GM21526 (cell line): ENCODE measurements at regions not wholly inside any gene's neighbourhood (a gene's known extent, or its start where the extent isn't known, plus 50 kb on each side); places are given as distances from the start of the nearest gene placed in this dataset.
"Not testable (repeated sequence)": the region's sequence is repeated elsewhere in the genome, so short reads cannot be mapped to it uniquely, and the experiment has no call there.

Experiments
- ATAC-seq: cut with Tn5 transposase; IDR thresholded peaks from one replicate; pipeline ENCODE4 v1.9.1; 2021; ENCODE audit warnings: moderate library complexity; ENCODE audit not compliant: unreplicated experiment, low FRiP score

DNA sequence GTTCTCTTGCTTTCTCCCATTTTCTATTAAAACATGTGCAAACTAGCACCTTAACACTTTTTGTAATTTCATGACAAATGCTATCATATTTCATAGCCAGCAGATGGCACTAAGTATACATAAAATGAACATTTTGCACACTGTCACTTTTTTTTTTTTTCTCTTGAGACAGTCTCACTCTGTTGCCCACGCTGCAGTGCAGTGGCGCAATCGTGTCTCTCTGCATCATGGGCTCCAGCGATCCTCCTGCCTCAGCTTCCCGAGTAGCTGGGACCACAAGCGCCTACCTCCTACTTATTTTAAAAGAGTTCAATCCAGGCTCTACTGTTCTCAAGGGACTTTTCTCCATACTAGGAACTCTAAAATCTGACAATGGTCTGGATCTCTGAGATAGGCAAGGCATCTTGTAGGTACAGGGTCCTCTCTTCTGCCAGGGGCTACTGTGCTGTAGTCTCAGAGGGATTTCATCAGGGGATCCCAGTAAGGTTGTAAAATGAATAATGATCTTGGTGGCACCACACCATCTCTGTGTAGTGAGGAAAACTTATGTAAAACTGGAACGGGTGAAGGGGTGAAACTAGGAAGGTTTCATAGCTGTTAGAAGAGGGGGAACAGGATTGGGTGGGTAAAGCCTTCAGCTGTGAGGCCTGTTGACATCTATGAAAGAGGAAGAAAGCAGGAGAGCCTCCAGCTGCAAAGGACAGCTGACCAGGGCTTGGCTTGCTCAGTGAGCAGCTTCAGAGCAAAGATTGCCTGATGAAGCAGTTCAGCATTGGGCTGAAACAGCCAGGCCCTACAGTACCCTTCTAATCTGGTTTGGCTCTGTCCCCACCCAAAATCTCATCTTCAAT is 196.9 kb downstream of the AVL9 start:
- ATAC-seq: peak; percentile 81

DNA sequence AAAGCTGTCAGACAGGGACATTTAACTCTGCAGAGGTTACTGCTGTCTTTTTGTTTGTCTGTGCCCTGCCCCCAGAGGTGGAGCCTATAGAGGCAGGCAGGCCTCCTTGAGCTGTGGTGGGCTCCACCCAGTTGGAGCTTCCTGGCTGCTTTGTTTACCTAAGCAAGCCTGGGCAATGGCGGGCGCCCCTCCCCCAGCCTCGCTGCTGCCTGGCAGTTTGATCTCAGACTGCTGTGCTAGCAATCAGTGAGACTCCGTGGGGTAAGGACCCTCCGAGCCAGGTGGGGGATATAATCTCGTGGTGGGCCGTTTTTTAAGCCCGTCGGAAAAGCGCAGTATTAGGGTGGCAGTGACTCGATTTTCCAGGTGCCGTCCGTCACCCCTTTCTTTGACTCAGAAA is 192.8 kb downstream of the AVL9 start:
- ATAC-seq: not testable (repeated sequence)

DNA sequence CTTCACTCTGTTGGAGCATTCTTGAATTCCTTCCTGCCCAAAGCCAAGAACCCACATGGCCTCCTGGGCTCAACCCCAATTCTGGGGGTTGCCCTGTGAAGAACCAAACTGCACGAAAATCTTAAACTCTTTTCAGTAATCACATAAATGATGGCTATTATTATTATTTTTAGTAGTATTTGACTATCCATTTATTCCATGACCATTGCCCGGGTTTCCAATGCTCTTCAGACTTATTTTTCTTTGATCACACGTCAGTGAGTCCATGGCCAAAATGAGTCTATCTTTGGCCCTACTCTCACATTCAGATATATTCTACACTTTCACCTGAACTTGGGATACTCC is 185.9 kb downstream of the AVL9 start:
- no peak for ATAC-seq

DNA sequence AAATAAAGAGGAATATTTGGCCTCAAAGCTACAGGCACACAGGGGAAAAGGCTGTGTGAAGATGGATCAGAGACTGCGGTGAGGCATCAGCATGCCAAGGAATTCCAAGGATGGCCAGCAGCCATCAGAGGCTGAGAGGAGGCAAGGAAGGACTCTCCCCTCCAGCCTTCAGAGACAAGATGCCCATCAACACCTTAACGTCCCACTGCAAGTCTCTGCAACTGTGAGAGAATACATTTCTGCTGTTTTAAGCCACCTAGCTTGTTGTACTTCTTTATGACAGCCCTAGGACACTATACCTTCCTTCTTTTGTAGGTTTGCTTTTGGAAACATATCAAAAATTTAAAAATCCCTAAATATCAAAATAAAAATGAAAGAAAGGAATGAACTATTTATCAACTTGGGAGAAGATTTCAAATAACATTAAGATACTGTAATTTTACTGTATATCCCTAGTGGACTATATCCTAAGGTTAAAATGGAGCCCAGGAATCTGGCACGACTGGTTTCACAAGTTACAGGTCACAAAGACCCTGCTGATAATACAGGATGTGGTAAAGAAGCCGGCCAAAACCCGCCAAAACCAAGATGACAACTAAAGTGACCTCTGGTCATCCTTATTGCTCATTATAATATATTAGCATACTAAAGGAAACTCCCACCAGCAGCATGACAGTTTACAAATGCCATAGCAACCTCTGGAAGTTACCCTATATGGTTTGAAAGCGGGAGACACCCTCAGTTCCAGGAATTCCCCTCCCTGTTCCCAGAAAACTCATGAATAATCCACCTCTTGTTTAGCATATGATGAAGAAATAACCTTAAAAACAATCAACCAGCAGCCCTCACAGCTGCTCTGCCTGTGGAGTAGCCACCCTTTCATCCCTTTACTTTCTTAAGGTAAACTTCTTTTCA is 185.2 kb downstream of the AVL9 start:
- no peak for ATAC-seq

DNA sequence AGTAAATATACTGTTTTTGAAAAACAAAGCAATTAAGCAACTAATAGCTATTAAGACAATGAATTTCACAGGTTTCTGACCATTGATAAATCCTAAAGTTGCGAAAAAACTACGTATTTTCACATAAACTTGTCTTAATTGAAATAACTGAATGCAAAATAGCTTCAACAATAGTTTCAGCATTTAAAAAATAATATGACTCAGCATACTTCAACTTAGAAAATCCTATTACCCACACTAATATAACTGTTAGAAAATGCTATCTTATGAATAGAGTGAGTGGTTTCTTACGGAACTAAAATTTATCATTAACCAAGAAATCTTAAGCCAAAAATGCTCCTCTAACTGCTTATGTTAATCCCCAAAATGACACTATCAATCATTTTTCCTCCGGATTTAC is 183.9 kb downstream of the AVL9 start:
- ATAC-seq: no peak

DNA sequence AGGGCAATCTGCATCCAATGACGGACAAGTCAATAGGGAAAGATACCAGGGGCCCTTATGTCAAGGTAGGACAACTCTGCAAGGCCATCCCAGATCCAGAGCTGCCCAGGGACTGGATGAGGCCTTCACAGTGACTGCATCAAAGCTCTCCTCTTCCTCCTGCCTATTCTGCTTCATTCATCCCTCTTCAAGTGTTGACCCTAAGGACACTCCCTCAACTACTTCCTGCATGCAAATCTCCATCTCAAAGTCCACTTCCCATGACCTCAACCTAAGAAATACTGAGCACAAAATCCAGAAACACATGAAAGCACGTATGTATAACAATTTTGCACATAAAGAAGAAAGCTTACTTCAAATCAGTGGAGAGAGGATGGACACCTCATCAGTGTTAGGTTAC is 182.3 kb downstream of the AVL9 start:
- no peak for ATAC-seq

DNA sequence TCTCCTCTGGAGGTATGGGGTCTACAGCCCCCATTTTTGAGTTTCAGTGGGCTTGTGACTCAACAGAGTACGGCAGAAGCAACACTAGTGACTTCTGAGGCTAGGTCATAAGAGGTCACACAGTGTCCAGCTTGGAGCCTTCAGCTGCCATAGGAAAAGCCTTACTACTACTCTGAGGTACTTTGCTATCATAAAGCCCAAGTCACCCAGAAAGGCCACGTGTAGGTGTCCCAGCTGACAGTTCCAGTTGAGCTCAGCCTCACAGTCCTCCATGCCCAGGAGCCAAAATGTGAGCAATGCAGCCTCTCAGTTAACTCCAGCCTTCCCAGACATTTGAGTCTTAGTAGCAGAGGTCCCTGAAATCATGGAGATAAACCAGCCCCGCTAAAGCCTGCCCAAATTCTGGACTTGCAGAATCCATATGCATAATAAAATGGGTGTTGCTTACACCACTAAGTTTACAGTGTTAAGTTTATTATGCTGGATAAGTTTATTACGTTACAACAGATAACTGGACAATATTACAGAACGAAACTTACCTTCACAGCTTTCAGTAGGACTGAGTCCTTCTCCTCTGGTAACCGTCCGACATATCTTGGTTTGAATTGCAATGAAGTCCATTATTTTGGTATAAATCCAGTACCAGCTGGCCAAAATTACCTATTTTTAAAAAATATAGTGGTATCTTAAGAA is 181.1 kb downstream of the AVL9 start:
- no peak for ATAC-seq

DNA sequence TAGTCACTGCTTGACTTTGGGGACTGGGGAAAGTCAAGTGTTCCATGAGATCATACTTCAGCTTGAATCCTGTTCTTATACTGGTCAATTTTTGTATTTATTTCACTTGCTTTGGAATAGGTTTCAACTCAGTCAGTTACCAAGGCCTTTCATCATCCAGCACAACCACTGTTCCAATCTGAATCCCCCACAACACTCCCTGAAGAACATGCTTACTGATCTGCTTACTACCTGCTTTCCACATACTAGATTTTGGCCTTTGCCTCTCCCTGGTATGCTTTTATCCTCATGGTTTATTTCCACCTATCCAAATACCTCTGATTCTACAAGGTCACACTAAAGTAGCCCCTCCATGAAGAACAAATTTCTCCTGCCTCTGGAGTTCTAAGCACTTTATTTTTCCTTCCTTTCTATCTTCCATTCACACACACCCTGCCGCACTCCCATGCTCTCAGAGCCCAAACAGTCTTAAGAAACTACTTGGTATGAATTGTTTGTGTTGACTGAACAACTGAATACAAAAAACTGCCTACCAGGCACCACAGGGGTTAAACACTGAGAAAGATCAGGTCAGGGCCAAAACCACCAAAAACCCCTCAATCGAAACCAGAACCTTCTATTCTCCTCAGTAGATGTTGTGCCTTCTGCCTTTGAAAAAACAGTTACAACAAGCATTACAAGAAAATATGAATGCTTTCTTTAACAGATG is 178.1 kb downstream of the AVL9 start:
- no peak for ATAC-seq

DNA sequence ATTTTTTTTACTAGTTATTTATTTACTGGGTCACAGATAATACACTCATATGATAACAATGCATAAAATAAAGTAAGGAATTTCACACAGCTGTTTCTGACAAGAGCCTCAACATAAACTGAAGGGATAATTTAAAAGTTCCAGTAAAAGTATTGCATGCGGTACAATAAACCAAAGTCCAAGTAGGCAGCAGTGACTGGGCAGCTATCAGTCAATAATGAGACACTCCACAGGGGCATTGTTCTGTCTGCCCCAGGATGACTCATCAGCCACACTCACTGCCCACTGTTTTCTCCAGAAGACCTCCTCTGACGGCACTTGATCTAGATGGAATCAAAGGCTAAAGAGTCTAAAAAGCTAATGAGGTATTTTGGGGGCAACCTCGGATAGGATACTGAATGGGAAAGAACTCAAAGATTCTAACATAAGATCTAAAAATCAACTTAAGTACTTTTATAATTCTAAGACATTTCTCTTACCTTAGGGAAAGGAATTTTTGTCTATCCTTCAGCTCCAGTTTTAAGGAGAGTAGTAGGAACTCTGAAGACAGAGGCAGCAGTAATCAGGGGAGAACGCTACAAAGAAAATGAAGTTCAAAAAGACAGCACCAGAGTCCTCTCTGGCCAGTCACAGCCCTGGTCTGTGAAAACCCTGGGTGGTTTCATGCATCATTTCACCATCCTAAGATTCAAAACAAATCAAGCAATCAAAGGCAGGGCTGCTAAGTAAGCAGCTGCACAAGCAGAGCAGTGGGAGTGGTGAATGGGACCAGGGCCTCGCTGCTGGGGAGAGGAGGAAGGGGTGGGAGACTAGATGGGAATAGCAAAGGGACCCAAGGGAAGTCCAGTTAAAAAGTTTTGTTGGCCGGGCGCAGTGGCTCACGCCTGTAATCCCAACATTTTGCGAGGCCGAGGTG is 175.1 kb downstream of the AVL9 start:
- no peak for ATAC-seq

DNA sequence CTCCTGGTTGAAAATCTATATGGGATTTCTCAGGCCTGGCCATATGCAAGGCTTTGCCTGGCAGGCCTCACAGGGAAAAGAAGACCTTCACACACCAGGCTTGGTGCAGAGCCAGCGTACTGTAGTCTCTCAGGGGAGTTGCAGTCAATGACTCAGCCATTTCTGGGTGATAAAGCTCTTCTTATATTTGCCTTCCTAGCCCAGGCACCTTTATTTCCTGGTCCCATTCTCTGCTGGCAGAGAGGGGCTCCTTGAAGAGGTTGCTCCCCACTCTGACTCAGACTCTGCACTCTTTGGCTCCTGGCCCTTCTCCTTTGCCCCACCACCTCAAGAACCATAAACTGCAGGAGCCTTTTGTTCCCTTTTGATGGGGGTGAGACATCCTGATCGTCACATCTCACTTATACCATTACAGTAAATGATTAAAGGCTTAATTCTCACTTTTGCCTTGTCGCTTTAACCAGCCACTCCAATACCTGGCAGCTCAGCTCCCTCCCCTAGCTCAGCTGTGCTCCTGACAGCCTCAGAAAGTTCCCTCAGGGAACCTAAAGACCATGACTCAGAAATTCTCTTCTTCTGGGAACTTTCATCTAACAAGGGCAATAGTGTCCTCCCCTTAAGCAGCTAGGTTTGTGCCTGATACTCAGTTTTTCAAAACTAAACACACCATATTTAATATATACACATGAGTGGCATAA is 174.0 kb downstream of the AVL9 start:
- not testable (repeated sequence) for ATAC-seq

DNA sequence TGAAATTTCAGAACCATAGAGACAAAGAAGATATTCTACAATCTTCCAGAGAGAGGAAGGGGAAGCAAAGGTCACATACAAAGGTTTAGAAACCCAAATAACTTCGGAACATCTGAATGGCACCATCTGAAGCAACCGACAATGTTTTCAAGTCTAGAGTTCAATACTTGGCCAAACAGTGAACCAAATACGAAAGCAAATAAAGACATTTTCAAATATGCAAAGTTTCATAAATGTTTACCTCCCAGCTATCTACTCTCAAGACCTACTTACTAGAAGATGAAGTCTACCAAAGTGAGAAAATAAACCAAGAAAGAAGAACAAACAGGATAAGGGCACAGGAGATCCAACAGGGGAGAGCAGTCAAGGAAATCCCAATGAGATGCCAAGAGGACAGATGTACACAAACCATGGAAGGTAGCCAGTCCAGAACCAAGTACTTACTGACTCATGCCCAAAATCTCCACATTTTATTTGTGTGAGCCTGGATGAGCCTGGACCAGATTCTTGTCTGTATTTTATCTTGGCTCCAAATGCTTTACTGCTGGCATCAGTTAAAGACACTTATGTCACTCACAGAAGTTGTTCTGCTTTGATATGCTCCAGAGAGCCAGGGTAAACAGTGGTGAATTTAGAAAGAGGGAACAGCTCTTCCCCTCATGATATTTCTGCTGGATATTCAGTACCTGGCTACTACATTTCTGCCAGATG is 173.3 kb downstream of the AVL9 start:
- not testable (repeated sequence) for ATAC-seq

DNA sequence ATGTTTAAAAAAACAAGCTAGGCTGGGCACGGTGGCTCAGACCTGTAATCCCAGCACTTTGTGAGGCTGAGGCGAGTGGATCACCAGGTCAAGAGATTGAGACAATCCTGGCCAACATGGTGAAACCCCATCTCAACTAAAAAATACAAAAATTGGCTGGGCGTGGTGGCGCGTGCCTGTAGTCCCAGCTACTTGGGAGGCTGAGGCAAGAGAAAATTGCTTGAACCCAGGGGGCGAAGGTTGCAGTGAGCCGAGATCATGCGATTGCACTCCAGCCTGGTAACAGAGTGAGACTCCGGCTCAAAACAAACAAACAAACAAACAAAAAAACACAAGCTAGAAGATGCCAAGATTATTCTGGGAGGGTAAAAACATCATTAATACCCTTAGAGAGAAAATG is 172.3 kb downstream of the AVL9 start:
- ATAC-seq: not testable (repeated sequence)

DNA sequence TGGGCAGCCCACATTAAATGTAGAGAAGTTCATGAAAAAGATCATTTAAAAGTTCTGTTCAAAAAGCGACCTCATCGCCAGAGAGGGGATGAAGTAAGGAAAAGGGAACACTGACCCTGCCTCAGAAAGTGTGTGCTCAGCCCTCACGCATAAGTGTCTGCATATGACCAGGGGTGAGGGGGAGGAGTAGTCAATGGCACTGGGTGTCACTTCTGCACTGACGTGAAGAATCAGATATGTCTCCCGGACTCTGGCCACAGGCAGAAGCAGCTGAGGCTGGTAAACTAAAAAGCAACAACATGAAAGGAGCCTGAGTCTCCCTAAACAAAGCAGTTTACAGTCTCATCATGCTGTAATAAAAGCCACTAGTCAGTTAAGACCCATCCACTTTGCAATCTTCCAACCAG is 168.5 kb downstream of the AVL9 start:
- ATAC-seq: not testable (repeated sequence)

DNA sequence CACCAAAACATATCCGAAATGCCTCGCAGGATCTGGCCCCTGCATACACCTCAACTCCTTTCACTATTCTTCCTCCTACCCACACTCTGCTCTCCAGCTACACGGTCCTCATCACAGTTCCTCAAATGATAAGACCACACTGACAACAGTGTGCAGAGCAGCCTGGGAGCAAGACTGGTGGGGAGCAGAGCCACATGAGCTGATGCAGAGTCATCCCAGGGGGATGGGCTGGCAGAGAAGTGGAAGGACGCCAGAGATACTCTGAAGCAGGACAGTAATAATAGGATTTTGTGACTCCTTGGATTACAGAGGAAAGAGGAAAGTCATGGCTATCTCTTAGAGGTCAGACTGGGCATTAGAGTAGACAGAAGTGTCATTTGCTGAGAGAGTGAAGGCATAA is 167.2 kb downstream of the AVL9 start:
- not testable (repeated sequence) for ATAC-seq

DNA sequence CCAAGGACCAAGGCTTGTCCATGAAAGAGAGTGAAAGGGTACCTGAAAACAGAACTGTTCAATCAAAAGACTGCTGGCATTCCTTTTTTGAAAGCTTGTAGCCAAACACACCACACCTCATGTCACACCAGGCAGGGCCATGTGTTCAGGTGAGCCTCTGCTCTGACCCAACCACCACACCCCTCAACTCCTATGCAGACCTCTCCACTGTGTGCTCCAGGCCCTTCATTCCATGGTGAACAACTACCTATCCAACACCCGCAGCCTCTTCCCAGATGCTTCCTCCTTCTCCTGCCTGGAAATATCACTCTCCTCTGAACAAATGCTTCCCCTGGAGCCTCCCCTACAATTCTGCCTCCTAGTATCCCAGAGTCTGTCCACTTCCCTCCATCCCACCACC is 166.6 kb downstream of the AVL9 start:
- no peak for ATAC-seq

DNA sequence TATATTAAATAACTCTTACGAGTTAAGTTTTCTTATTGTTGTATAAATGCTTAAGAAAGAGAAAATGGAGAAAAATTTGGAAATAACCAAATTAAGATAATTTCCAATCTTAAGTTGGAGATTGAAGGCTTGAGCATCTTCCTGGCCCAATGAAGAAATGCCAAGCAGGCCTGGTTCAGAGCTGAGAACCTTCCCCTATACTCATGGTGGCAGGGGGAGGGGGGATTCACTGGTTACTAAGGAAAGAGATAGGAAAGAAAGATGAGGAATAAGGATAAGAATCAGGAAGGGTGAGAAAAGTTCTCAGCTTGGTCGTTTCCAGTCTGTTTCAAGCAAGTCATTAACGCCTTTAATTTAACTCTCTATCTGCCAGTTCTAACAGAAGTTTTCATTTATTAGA is 166.2 kb downstream of the AVL9 start:
- no peak for ATAC-seq

DNA sequence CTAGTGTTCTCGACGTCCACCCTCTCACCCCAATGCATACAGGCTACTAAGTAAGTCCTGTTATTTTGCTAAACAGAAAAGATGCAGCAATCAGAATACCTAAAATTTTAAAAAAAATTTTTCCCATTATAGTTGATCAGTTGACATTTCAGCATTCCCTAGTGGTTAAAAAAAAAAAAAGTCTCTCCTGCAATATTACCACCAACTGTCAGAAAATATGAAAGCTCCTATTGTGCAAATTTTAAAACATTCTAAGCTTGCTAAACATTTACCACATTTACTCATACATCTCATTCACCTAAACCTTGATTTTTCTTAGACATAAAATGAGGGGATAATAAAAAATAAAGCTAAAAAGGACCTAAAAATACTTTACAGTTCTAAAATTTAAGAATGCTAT is 165.6 kb downstream of the AVL9 start:
- no peak for ATAC-seq

DNA sequence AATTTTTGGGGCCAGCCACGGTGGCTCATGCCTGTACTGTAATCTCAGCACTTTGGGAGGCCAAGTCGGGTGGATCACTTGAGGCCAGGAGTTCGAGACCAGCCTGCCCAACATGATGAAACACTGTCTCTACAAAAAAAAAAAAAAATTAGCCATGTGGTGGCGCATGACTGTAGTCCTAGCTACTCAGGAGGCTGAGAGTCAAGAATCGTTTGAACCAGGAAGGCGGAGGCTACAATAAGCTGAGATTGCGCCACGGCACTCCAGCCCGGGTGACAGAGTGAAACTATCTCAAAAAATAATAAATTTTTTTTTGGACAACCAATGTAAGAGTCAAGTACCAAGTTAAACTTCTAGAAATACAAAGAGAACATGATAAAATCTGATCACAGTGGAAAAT is 164.6 kb downstream of the AVL9 start:
- ATAC-seq: no peak
